K562 (cell line): ENCODE measurements at regions not wholly inside any gene's neighbourhood (a gene's known extent, or its start where the extent isn't known, plus 50 kb on each side); places are given as distances from the start of the nearest gene placed in this dataset.

Experiments used
- ATAC-seq: fragments of 200-7000 bp; cut with Tn5 transposase; 3 replicates; pipeline ENCODE4 v1.9.1; 2020; ENCODE audit warnings: moderate library complexity
- BruUV-seq: library from RNA; stranded (reverse); fragments of 400-500 nt; replicated peaks from 2 replicates; lab custom pipeline; 2021; lab: Mats Ljungman, UMichigan
- CTCF ChIA-PET: fragments of 300-600 bp; formaldehyde crosslinking; extraction: SDS; loops from one replicate; lab custom pipeline; 2021; ENCODE audit warnings: low intra/inter-chr PET ratio; lab: Yijun Ruan, JAX
- POLR2A ChIA-PET: fragments of 300-600, 350-650 bp; sonication (Branson Sonifier 250); formaldehyde crosslinking; extraction: SDS; loops from one replicate; lab custom pipeline; 2021; ENCODE audit warnings: antibody characterized with exemption, inconsistent platforms; lab: Yijun Ruan, JAX
- DNase-seq, 4 experiments: peaks; one replicate each; pipeline versions ENCODE4 v3.0.0 to v3.0.0-alpha.2; 2011 to 2018; ENCODE audit warnings: low spot score in 3 of 4, mixed read lengths in 3 of 4; ENCODE audit errors: extremely low read depth in 1 of 4
- FAIRE-seq: peaks from 2 replicates; lab custom pipeline; 2011; peaks lifted over from hg19 to GRCh38; lab: Jason Lieb, UNC
- H2AFZ ChIP-seq: 2 replicates; pipeline ENCODE4 v1.6.0; 2011; ENCODE audit warnings: low read depth, low read length, control low read depth, inconsistent platforms
- H3K27ac ChIP-seq: fragments of 200-600 bp; 3 replicates; pipeline ENCODE4 v1.8.0; 2011; ENCODE audit warnings: low read depth, mild to moderate bottlenecking, control low read depth, inconsistent platforms, low read length, moderate library complexity, mixed read lengths; ENCODE audit errors: extremely low read depth
- H3K27me3 ChIP-seq, 2 experiments: fragments of 300-600 bp in 1 of 2; 2 replicates in 1 of 2; 3 replicates in 1 of 2; pipeline versions ENCODE4 v1.6.0 to v1.8.0; 2011; ENCODE audit warnings: inconsistent platforms in 2 of 2, low read length in 2 of 2, mild to moderate bottlenecking in 1 of 2, mixed read lengths in 1 of 2, moderate library complexity in 1 of 2; ENCODE audit not compliant: control insufficient read depth in 2 of 2, insufficient read depth in 2 of 2
- H3K36me3 ChIP-seq: fragments of 300-600 bp; 3 replicates; pipeline ENCODE4 v1.8.0; 2011; ENCODE audit warnings: mild to moderate bottlenecking, low read length, inconsistent platforms; ENCODE audit not compliant: control insufficient read depth, insufficient read depth
- H3K4me1 ChIP-seq, 2 experiments: fragments of 200-600 bp in 1 of 2; replicated peaks in 1 of 2; 2 replicates in 1 of 2; 3 replicates in 1 of 2; pipeline versions ENCODE4 v1.5.1 to v1.8.0; 2011; ENCODE audit warnings: inconsistent platforms in 2 of 2, low read length in 2 of 2, mild to moderate bottlenecking in 1 of 2, mixed read lengths in 1 of 2, moderate library complexity in 1 of 2; ENCODE audit not compliant: control insufficient read depth in 2 of 2, insufficient read depth in 2 of 2
- H3K4me2 ChIP-seq: 2 replicates; pipeline ENCODE4 v1.6.1; 2011; ENCODE audit warnings: low read length, control low read depth, inconsistent platforms, mixed read lengths; ENCODE audit not compliant: insufficient read depth
- H3K4me3 ChIP-seq: fragments of 200-600 bp; sonication (generic), shearing (Covaris generic); 2 replicates; pipeline ENCODE4 v1.5.1; 2016; ENCODE audit warnings: control low read depth, inconsistent platforms
- H3K79me2 ChIP-seq: fragments of 200-600 bp; 3 replicates; pipeline ENCODE4 v1.8.0; 2011; ENCODE audit warnings: low read length, inconsistent platforms; ENCODE audit not compliant: control insufficient read depth, insufficient read depth
- H3K9ac ChIP-seq, 2 experiments: 2 replicates each; pipeline versions ENCODE4 v1.6.0 to v1.6.1; 2011; ENCODE audit warnings: low read depth in 2 of 2, low read length in 2 of 2, control low read depth in 1 of 2, inconsistent platforms in 1 of 2, mild to moderate bottlenecking in 1 of 2, mixed read lengths in 1 of 2; ENCODE audit not compliant: insufficient read depth in 1 of 2
- H3K9me1 ChIP-seq: one replicate; pipeline ENCODE4 v1.6.0; 2011; ENCODE audit warnings: inconsistent platforms, mild to moderate bottlenecking, low read length, moderate library complexity; ENCODE audit not compliant: control insufficient read depth, insufficient read depth
- H3K9me3 ChIP-seq: replicated peaks from 2 replicates; pipeline ENCODE4 v1.5.1; 2011; ENCODE audit warnings: low read depth, low read length, inconsistent platforms; ENCODE audit not compliant: control insufficient read depth, insufficient read depth
- H4K20me1 ChIP-seq: replicated peaks from 2 replicates; pipeline ENCODE4 v1.6.1; 2011; ENCODE audit warnings: low read length, inconsistent platforms, mixed read lengths; ENCODE audit not compliant: control insufficient read depth, insufficient read depth
- CBX5 ChIP-seq: IDR thresholded peaks from 2 replicates; pipeline ENCODE4 v1.6.1; 2014; ENCODE audit warnings: low read depth, borderline replicate concordance
- EZH2 ChIP-seq: IDR thresholded peaks from 2 replicates; pipeline ENCODE4 v1.6.1; 2012; ENCODE audit warnings: low read depth, mild to moderate bottlenecking, inconsistent platforms, low read length, borderline replicate concordance
- JUND ChIP-seq, 2 experiments: IDR thresholded peaks; 2 replicates in 1 of 2; 3 replicates in 1 of 2; pipeline ENCODE4 v1.6.1; 2011; ENCODE audit warnings: borderline replicate concordance in 2 of 2, low read depth in 2 of 2, low read length in 2 of 2, improper control_type of control experiment in 1 of 2, missing biosample characterization in 1 of 2, missing genetic modification characterization in 1 of 2, missing genetic modification reagents in 1 of 2
- LEF1 ChIP-seq: fragments of 450-650 bp; IDR thresholded peaks from 2 replicates; pipeline ENCODE4 v1.6.1; 2016; ENCODE audit warnings: mild to moderate bottlenecking
- RBM15 ChIP-seq: fragments of 200-400 bp; formaldehyde crosslinking; IDR thresholded peaks from 2 replicates; pipeline ENCODE4 v1.6.1; 2018; ENCODE audit warnings: mild to moderate bottlenecking, low read length, moderate library complexity; ENCODE audit not compliant: insufficient read depth
- RBM39 ChIP-seq: fragments of 200-400 bp; formaldehyde crosslinking; optimal IDR thresholded peaks from 2 replicates; pipeline ENCODE3; 2018; ENCODE audit warnings: low read depth, low read length
- SREBF1 ChIP-seq: fragments of 150-350 bp; IDR thresholded peaks from 2 replicates; pipeline ENCODE4 v1.6.1; 2014; ENCODE audit warnings: antibody characterized with exemption, low read depth, low read length, borderline replicate concordance
- ZNF57 ChIP-seq: fragments of 450-650 bp; formaldehyde crosslinking; IDR thresholded peaks from 2 replicates; pipeline ENCODE4 v1.4.0; 2020; ENCODE audit warnings: mild to moderate bottlenecking, moderate library complexity
- in situ Hi-C: fragments of 300-500 bp; cut with MboI; formaldehyde crosslinking; loops from 4 replicates; pipeline ENCODE4 v1.15.0; 2018; ENCODE audit warnings: inconsistent platforms, mixed read lengths
- intact Hi-C: fragments of 100-400 bp; cut with micrococcal nuclease; formaldehyde crosslinking; loops from 2 replicates; pipeline ENCODE4 v1.14.2; 2022
- TF ChIP-seq, protein P1 (sequence below): conservative IDR thresholded peaks from 2 replicates; pipeline ENCODE4 v1.6.1; 2011; ENCODE audit warnings: low read depth, mild to moderate bottlenecking, low read length; ENCODE audit not compliant: control insufficient read depth

DNA sequence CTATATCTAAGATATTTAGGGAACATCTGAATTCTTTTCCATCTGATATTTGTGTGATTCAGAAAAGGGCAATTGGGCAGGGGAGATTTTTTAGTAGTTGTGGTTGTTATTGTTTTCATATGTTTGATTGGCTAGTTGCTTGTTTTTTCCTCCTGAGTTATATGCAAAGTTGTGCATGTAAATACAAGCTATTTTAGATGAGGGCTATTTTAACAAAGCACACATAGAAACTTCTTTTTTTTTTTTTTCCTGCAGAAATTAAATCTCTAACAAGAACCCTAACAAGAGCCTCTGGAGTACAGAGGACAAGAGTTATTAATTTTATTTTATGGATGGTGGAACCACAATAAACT lies 559.1 kb downstream of the CETN3 start:
- DNase-seq (no peak), ATAC-seq (no peak), FAIRE-seq (no peak)
- Histone ChIP-seq H3K4me3 (no peak overlapping the region), H2AFZ (no peak overlapping the region), H3K4me1 (no peaks in the 10 kb centered on the region), H3K9ac (no peak overlapping the region), H3K9me1 (no peaks in the 10 kb centered on the region), H3K79me2 (no peaks in the 10 kb centered on the region), H4K20me1 (no peaks in the 10 kb centered on the region), H3K9me3 (no peaks in the 10 kb centered on the region), H3K4me2 (no peak overlapping the region), H3K36me3 (no peaks in the 10 kb centered on the region), H3K27me3 (no peaks in the 10 kb centered on the region), H3K27ac (no peak overlapping the region)
- TF ChIP-seq CBX5 (no peak), SREBF1 (no peak), EZH2 (no peak), JUND (IDR thresholded peaks at IDR 0.05; ENCODE audit: borderline replicate concordance, low read depth, low read length) (no peak), JUND (tag; IDR thresholded peaks at IDR 0.05; ENCODE audit: borderline replicate concordance, low read depth, low read length) (no peak), ZNF57 (CRISPR knock-in tag) (no peak), RBM39 (no peak), RBM15 (no peak), LEF1 (no peak)
- TF ChIP-seq, protein P1, sequence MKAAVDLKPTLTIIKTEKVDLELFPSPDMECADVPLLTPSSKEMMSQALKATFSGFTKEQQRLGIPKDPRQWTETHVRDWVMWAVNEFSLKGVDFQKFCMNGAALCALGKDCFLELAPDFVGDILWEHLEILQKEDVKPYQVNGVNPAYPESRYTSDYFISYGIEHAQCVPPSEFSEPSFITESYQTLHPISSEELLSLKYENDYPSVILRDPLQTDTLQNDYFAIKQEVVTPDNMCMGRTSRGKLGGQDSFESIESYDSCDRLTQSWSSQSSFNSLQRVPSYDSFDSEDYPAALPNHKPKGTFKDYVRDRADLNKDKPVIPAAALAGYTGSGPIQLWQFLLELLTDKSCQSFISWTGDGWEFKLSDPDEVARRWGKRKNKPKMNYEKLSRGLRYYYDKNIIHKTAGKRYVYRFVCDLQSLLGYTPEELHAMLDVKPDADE, result no peak
- CTCF ChIA-PET, result no interaction called here
- POLR2A ChIA-PET, result no interaction called here
- in situ Hi-C loops, result no loop called here
- BruUV-seq, result no TSS peak
- intact Hi-C loops, result no loop called here
